ENCODE measurements at regions not wholly inside any gene's neighbourhood (a gene's known extent, or its start where the extent isn't known, plus 50 kb on each side); places are given as distances from the start of the nearest gene placed in this dataset.

DNA sequence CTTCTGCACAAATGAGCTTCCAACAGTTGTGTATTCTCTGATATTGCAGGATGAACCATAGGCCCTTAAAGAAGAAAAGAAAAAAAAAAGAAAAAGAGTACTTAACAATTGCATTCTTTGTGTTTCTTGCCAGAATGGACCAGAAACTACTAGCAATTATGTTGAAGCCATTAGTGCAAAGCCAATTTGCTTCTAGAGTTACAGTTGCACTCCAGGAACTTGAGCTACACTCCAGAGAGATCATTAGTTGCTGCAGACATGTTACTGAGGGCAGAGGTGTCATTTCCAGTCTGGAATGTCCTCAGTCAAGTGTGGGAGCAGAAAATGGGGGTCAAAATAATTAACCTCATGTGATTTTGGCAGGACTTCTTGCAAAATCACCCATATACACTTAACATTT is 85.6 kb upstream of the CCL2 start:
- TF ChIP-seq EP300 (IDR thresholded peaks at IDR 0.05) (no peak), POLR2AphosphoS5 (IDR thresholded peaks at IDR 0.05) (no peak)
